Sigmoid colon (tissue), 4 donors: ENCODE measurements at regions not wholly inside any gene's neighbourhood (a gene's known extent, or its start where the extent isn't known, plus 50 kb on each side); places are given as distances from the start of the nearest gene placed in this dataset.

Experiments
- CTCF ChIP-seq, 4 experiments: fragments of 450-650 bp in 3 of 4; fragments of 200-600 bp in 1 of 4; IDR thresholded peaks; one replicate each; pipeline ENCODE4 v1.5.1; 2016 to 2019; ENCODE audit warnings: antibody characterized with exemption in 4 of 4, mild to moderate bottlenecking in 3 of 4, moderate library complexity in 2 of 4
- EP300 ChIP-seq, 4 donors: sonication (generic); formaldehyde crosslinking; IDR thresholded peaks; one replicate each; pipeline ENCODE4 v1.6.1; 2017; ENCODE audit warnings: antibody characterized with exemption in 4 of 4
- POLR2A ChIP-seq, 2 donors: fragments of 450-650 bp; IDR thresholded peaks; one replicate each; pipeline ENCODE4 v1.6.1; 2016; ENCODE audit warnings: antibody characterized with exemption in 2 of 2, mild to moderate bottlenecking in 2 of 2, moderate library complexity in 2 of 2

GRCh38 chr22:27198518-27199035, 541.2 kb downstream of the MIAT start:
- TF ChIP-seq CTCF (IDR thresholded peaks at IDR 0.05): no peak
- no peak for TF ChIP-seq POLR2A (IDR thresholded peaks at IDR 0.05)
- no peak for TF ChIP-seq EP300 (IDR thresholded peaks at IDR 0.05)
